HCT116 (cell line): ENCODE measurements at regions not wholly inside any gene's neighbourhood (a gene's known extent, or its start where the extent isn't known, plus 50 kb on each side); places are given as distances from the start of the nearest gene placed in this dataset.

Source experiments
- ATAC-seq: fragments of 200-7000 bp; cut with Tn5 transposase; 2 replicates; pipeline ENCODE4 v1.9.1; 2020; ENCODE audit warnings: mild to moderate bottlenecking, moderate library complexity
- BruUV-seq: library from RNA; stranded (reverse); fragments of 400-500 nt; replicated peaks from 2 replicates; lab custom pipeline; 2021; lab: Mats Ljungman, UMichigan
- CTCF ChIA-PET: fragments of 300-600 bp; sonication (Branson Sonifier 250); formaldehyde crosslinking; loops from one replicate; lab custom pipeline; 2021; ENCODE audit warnings: antibody characterized with exemption; lab: Charles Lee
- POLR2A ChIA-PET: fragments of 300-600, 350-600 bp; sonication (Branson Sonifier 250); formaldehyde crosslinking; loops from one replicate; lab custom pipeline; 2021; ENCODE audit warnings: antibody characterized with exemption; lab: Charles Lee
- RAD21 ChIA-PET, 2 experiments: fragments of 300-600 bp; sonication (Branson Sonifier 250); formaldehyde crosslinking; loops; one replicate each; lab custom pipeline; 2023; ENCODE audit warnings: low total read pairs in 2 of 2; ENCODE audit not compliant: uncharacterized antibody in 2 of 2, unreplicated experiment in 2 of 2, low non-redundant PET in 1 of 2; lab: Charles Lee
- DNase-seq: peaks from one replicate; pipeline ENCODE4 v3.0.0-alpha.2; 2010; ENCODE audit warnings: low read depth, low spot score
- H2AFZ ChIP-seq: fragments of 200-600 bp; shearing (Covaris generic), sonication (generic); 2 replicates; pipeline ENCODE4 v1.6.1; 2017; ENCODE audit warnings: low read depth, mixed run types, mixed read lengths, antibody characterized with exemption, low read length; ENCODE audit not compliant: poor library complexity, severe bottlenecking
- H3K27ac ChIP-seq: 2 replicates; pipeline ENCODE4 v1.5.1; 2012; ENCODE audit warnings: low read depth, low read length
- H3K27me3 ChIP-seq: fragments of 200-600 bp; sonication (generic); 2 replicates; pipeline ENCODE4 v1.6.1; 2016; ENCODE audit warnings: mixed run types, low read length, mixed read lengths; ENCODE audit not compliant: insufficient read depth
- H3K36me3 ChIP-seq, 2 experiments: fragments of 200-500 bp in 1 of 2; fragments of 200-600 bp in 1 of 2; sonication (Bioruptor generic) in 1 of 2; sonication (generic) in 1 of 2; 2 replicates each; pipeline versions ENCODE4 v1.5.1 to v1.6.1; 2014 to 2016; ENCODE audit warnings: low read length in 2 of 2, inconsistent platforms in 1 of 2, mixed read lengths in 1 of 2, mixed run types in 1 of 2; ENCODE audit not compliant: insufficient read depth in 2 of 2, control insufficient read depth in 1 of 2
- H3K4me1 ChIP-seq, 2 experiments: fragments of 200-600 bp in 1 of 2; sonication (generic) in 1 of 2; 2 replicates each; pipeline versions ENCODE4 v1.5.1 to v1.6.1; 2012 to 2017; ENCODE audit warnings: low read length in 2 of 2, inconsistent platforms in 1 of 2, mild to moderate bottlenecking in 1 of 2, mixed read lengths in 1 of 2, mixed run types in 1 of 2, moderate library complexity in 1 of 2; ENCODE audit not compliant: insufficient read depth in 2 of 2, control insufficient read depth in 1 of 2
- H3K4me2 ChIP-seq: fragments of 200-600 bp; sonication (generic); 2 replicates; pipeline ENCODE4 v1.6.1; 2017; ENCODE audit warnings: mixed run types, low read length, mixed read lengths
- H3K4me3 ChIP-seq, 2 experiments: fragments of 200-600 bp in 1 of 2; sonication (generic) in 1 of 2; replicated peaks in 1 of 2; 2 replicates each; pipeline ENCODE4 v1.5.1; 2011 to 2016; ENCODE audit warnings: low read length in 2 of 2, control low read depth in 1 of 2, low read depth in 1 of 2, mild to moderate bottlenecking in 1 of 2, mixed read lengths in 1 of 2, mixed run types in 1 of 2
- H3K79me2 ChIP-seq: fragments of 200-600 bp; sonication (generic); 2 replicates; pipeline ENCODE4 v1.6.1; 2017; ENCODE audit warnings: mild to moderate bottlenecking, mixed run types, low read length, moderate library complexity, mixed read lengths; ENCODE audit not compliant: insufficient read depth
- H3K9ac ChIP-seq: fragments of 200-600 bp; sonication (generic); 2 replicates; pipeline ENCODE4 v1.6.1; 2016; ENCODE audit warnings: low read length, mixed read lengths
- H3K9me2 ChIP-seq: fragments of 200-600 bp; sonication (generic), shearing (Covaris generic); 2 replicates; pipeline ENCODE4 v1.6.1; 2017; ENCODE audit warnings: mixed run types, mild to moderate bottlenecking, moderate library complexity; ENCODE audit not compliant: insufficient read depth
- H3K9me3 ChIP-seq, 2 experiments: fragments of 200-500 bp in 1 of 2; fragments of 200-600 bp in 1 of 2; sonication (Bioruptor generic) in 1 of 2; sonication (generic) in 1 of 2; 2 replicates each; pipeline ENCODE4 v1.6.1; 2014 to 2017; ENCODE audit warnings: low read length in 2 of 2, mixed read lengths in 2 of 2, inconsistent platforms in 1 of 2, low read depth in 1 of 2, mild to moderate bottlenecking in 1 of 2, mixed run types in 1 of 2, moderate library complexity in 1 of 2; ENCODE audit not compliant: control insufficient read depth in 1 of 2, insufficient read depth in 1 of 2
- H4K20me1 ChIP-seq: fragments of 200-600 bp; sonication (generic), shearing (Covaris generic); 2 replicates; pipeline ENCODE4 v1.6.1; 2017; ENCODE audit warnings: mixed run types, mild to moderate bottlenecking, moderate library complexity; ENCODE audit not compliant: insufficient read depth
- CBX3 ChIP-seq: IDR thresholded peaks from 2 replicates; pipeline ENCODE4 v1.6.1; 2012; ENCODE audit warnings: low read depth
- CEBPB ChIP-seq: IDR thresholded peaks from 2 replicates; pipeline ENCODE4 v1.6.1; 2012; ENCODE audit warnings: low read depth
- ELF1 ChIP-seq: IDR thresholded peaks from 2 replicates; pipeline ENCODE4 v1.6.1; 2012; ENCODE audit warnings: low read depth, borderline replicate concordance
- EZH2 ChIP-seq: fragments of 200-600 bp; sonication (generic); IDR thresholded peaks from 2 replicates; pipeline ENCODE4 v1.6.1; 2017; ENCODE audit warnings: antibody characterized with exemption, mixed run types
- EZH2phosphoT487 ChIP-seq: fragments of 200-600 bp; IDR thresholded peaks from 2 replicates; pipeline ENCODE4 v1.6.1; 2018; ENCODE audit warnings: antibody characterized with exemption, borderline replicate concordance
- FOSL1 ChIP-seq: IDR thresholded peaks from 2 replicates; pipeline ENCODE4 v1.6.1; 2012; ENCODE audit warnings: low read depth
- MAX ChIP-seq: IDR thresholded peaks from 2 replicates; pipeline ENCODE4 v1.6.1; 2012
- POLR2A ChIP-seq: IDR thresholded peaks from 2 replicates; pipeline ENCODE4 v1.7.0; 2011; ENCODE audit warnings: borderline replicate concordance; ENCODE audit not compliant: insufficient read depth, insufficient read length; ENCODE audit errors: extremely low read depth
- POLR2AphosphoS5 ChIP-seq: IDR thresholded peaks from 2 replicates; pipeline ENCODE4 v1.6.1; 2011; ENCODE audit warnings: mild to moderate bottlenecking, low read depth, low read length, moderate library complexity
- RAD21 ChIP-seq: IDR thresholded peaks from 2 replicates; pipeline ENCODE4 v1.6.1; 2012; ENCODE audit warnings: low read depth, mild to moderate bottlenecking
- REST ChIP-seq: IDR thresholded peaks from 2 replicates; pipeline ENCODE4 v1.6.1; 2012; ENCODE audit warnings: low read depth
- SIN3A ChIP-seq: IDR thresholded peaks from 2 replicates; pipeline ENCODE4 v1.6.1; 2012; ENCODE audit warnings: low read depth
- SP1 ChIP-seq: IDR thresholded peaks from 2 replicates; pipeline ENCODE4 v1.6.1; 2012; ENCODE audit warnings: low read depth
- SRF ChIP-seq: IDR thresholded peaks from 2 replicates; pipeline ENCODE4 v1.6.1; 2012; ENCODE audit warnings: low read depth
- TCF7L2 ChIP-seq: IDR thresholded peaks from 2 replicates; pipeline ENCODE4 v1.7.0; 2011; ENCODE audit warnings: borderline replicate concordance, inconsistent platforms; ENCODE audit not compliant: insufficient read depth, insufficient read length; ENCODE audit errors: extremely low read depth
- YY1 ChIP-seq: IDR thresholded peaks from 2 replicates; pipeline ENCODE4 v1.6.1; 2011; ENCODE audit warnings: low read length, low read depth, moderate library complexity, mild to moderate bottlenecking; ENCODE audit not compliant: insufficient replicate concordance; ENCODE audit errors: extremely low read depth
- ZBTB33 ChIP-seq: IDR thresholded peaks from 2 replicates; pipeline ENCODE4 v1.6.1; 2011; ENCODE audit warnings: mild to moderate bottlenecking, low read length, moderate library complexity; ENCODE audit not compliant: insufficient replicate concordance; ENCODE audit errors: extremely low read depth
- ZFX ChIP-seq: fragments of 450-650 bp; IDR thresholded peaks from 2 replicates; pipeline ENCODE4 v1.6.1; 2017
- ZNF274 ChIP-seq: fragments of 200-500 bp; sonication (Bioruptor generic); IDR thresholded peaks from 2 replicates; pipeline ENCODE4 v1.6.1; 2014; ENCODE audit warnings: mild to moderate bottlenecking, low read depth, low read length, inconsistent platforms
- intact Hi-C: fragments of 100-400 bp; cut with micrococcal nuclease; formaldehyde crosslinking; loops from 2 replicates; pipeline ENCODE4 v1.10.0; 2022

- no peak for DNase-seq
- ChIA-PET RAD21 (no interaction called here), POLR2A (no interaction called here), CTCF (interaction anchor here (3.5 kb wide), 1 partner anchor 10 kb away, joined by 9 read pairs; no protein-coding TSS in a partner anchor)
- H3K36me3 ChIP-seq = no peaks in the 10 kb centered on the region
- no peak overlapping the region for H2AFZ ChIP-seq
- H4K20me1 ChIP-seq = no peaks in the 10 kb centered on the region
- H3K9me2 ChIP-seq = no peaks in the 10 kb centered on the region
- H3K9ac ChIP-seq = no peak overlapping the region
- ATAC-seq = no peak
- H3K4me1 ChIP-seq = no peaks in the 10 kb centered on the region
- H3K9me3 ChIP-seq = no peaks in the 10 kb centered on the region
- H3K79me2 ChIP-seq = no peaks in the 10 kb centered on the region
- H3K4me2 ChIP-seq = no peak overlapping the region
- TF ChIP-seq TCF7L2 = no peak
- no peak for TF ChIP-seq SRF
- TF ChIP-seq YY1 = no peak
- no peak for TF ChIP-seq EZH2phosphoT487
- no peak for TF ChIP-seq EZH2
- no peak for TF ChIP-seq ZBTB33
- no peak for TF ChIP-seq ELF1
- TF ChIP-seq POLR2AphosphoS5 = no peak
- no peak for TF ChIP-seq FOSL1
- TF ChIP-seq MAX = no peak
- no peak for TF ChIP-seq ZNF274
- no peak for TF ChIP-seq REST
- no peak for TF ChIP-seq SIN3A
- no peak for TF ChIP-seq CEBPB
- no peak for TF ChIP-seq POLR2A
- no peak for TF ChIP-seq SP1
- TF ChIP-seq CBX3 = no peak
- no peak for TF ChIP-seq RAD21
- TF ChIP-seq ZFX = no peak
- TF ChIP-seq, all 23 proteins: peak for 0
- no peak overlapping the region for H3K4me3 ChIP-seq
- H3K27ac ChIP-seq = no peak overlapping the region
- H3K27me3 ChIP-seq = no peaks in the 10 kb centered on the region
- BruUV-seq = no TSS peak
- intact Hi-C loops = no loop called here
Observed at GRCh38 chr15:62559381-62559733, 394.3 kb upstream of the C2CD4B start.
